Uterus (tissue), 3 donors: ENCODE measurements at regions not wholly inside any gene's neighbourhood (a gene's known extent, or its start where the extent isn't known, plus 50 kb on each side); places are given as distances from the start of the nearest gene placed in this dataset.

Source experiments
- DNase-seq, 2 donors: peaks; one replicate each; pipeline ENCODE4 v3.0.0-alpha.2; 2019 to 2020
- H3K27ac ChIP-seq, 2 donors: fragments of 200-600 bp; sonication (generic); 1 replicate in 1 of 2; 2 replicates in 1 of 2; pipeline ENCODE4 v1.5.1; 2016 to 2018
- H3K27me3 ChIP-seq, 2 donors: fragments of 200-600 bp; sonication (generic); one replicate each; pipeline ENCODE4 v1.5.1; 2018 to 2019; ENCODE audit warnings: control low read depth in 1 of 2
- H3K36me3 ChIP-seq, 2 donors: fragments of 200-600 bp; sonication (generic); one replicate each; pipeline ENCODE4 v1.5.1; 2019; ENCODE audit warnings: control low read depth in 1 of 2
- H3K4me1 ChIP-seq, 2 donors: fragments of 200-600 bp; sonication (generic); one replicate each; pipeline ENCODE4 v1.5.1; 2018 to 2019; ENCODE audit warnings: control low read depth in 1 of 2
- H3K4me3 ChIP-seq, 2 donors: fragments of 200-600 bp; sonication (generic); 1 replicate in 1 of 2; 2 replicates in 1 of 2; pipeline ENCODE4 v1.5.1; 2018 to 2019; ENCODE audit warnings: mild to moderate bottlenecking in 1 of 2
- H3K9me3 ChIP-seq, 2 donors: fragments of 200-600 bp; sonication (generic); one replicate each; pipeline ENCODE4 v1.5.1; 2019; ENCODE audit warnings: control low read depth in 1 of 2
- POLR2A ChIP-seq, 2 donors: fragments of 450-650 bp; IDR thresholded peaks; one replicate each; pipeline ENCODE4 v1.6.1; 2016; ENCODE audit warnings: antibody characterized with exemption in 2 of 2, mild to moderate bottlenecking in 1 of 2, moderate library complexity in 1 of 2
- intact Hi-C: fragments of 100-400 bp; cut with DNase I; formaldehyde crosslinking; loops from one replicate; pipeline ENCODE4 v1.15.1; 2023; ENCODE audit warnings: low total_unique reads
- TF ChIP-seq, protein P1 (sequence below), 4 experiments: fragments of 200-600 bp in 2 of 4; fragments of 450-650 bp in 2 of 4; sonication (generic) in 2 of 4; IDR thresholded peaks; one replicate each; pipeline ENCODE4 v1.5.1; 2016 to 2019; ENCODE audit warnings: antibody characterized with exemption in 4 of 4, mild to moderate bottlenecking in 2 of 4, moderate library complexity in 1 of 4
- donor health status: DM: yes; HTN: yes; CAD: no.

DNA sequence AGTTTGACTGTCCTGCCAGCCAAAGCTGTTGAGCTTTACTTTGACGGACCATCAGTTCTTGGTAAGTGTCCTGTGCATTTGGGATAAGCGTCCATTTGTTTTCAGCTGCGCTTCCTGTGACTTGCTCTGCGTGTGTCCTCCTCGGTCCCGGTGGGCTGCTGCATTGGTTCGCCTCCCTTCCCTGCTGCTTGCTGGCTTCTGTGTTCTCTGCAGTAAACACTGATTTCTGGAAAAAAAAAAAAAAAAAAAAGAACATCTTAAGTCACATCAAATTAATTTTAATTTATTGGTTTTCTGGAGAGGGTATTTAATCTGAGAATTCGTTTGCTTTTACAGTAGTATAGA lies 264.1 kb downstream of the SEC23A start:
- DNase-seq = no peak
- H3K27ac ChIP-seq = no peak overlapping the region
- no peaks in the 10 kb centered on the region for H3K36me3 ChIP-seq
- intact Hi-C loops = no loop called here
- no peaks in the 10 kb centered on the region for H3K4me1 ChIP-seq
- TF ChIP-seq, protein P1, sequence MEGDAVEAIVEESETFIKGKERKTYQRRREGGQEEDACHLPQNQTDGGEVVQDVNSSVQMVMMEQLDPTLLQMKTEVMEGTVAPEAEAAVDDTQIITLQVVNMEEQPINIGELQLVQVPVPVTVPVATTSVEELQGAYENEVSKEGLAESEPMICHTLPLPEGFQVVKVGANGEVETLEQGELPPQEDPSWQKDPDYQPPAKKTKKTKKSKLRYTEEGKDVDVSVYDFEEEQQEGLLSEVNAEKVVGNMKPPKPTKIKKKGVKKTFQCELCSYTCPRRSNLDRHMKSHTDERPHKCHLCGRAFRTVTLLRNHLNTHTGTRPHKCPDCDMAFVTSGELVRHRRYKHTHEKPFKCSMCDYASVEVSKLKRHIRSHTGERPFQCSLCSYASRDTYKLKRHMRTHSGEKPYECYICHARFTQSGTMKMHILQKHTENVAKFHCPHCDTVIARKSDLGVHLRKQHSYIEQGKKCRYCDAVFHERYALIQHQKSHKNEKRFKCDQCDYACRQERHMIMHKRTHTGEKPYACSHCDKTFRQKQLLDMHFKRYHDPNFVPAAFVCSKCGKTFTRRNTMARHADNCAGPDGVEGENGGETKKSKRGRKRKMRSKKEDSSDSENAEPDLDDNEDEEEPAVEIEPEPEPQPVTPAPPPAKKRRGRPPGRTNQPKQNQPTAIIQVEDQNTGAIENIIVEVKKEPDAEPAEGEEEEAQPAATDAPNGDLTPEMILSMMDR (IDR thresholded peaks at IDR 0.05) = no peak
- TF ChIP-seq POLR2A (IDR thresholded peaks at IDR 0.05) = no peak
- no peaks in the 10 kb centered on the region for H3K9me3 ChIP-seq
- H3K4me3 ChIP-seq = no peak overlapping the region
- H3K27me3 ChIP-seq = no peaks in the 10 kb centered on the region

DNA sequence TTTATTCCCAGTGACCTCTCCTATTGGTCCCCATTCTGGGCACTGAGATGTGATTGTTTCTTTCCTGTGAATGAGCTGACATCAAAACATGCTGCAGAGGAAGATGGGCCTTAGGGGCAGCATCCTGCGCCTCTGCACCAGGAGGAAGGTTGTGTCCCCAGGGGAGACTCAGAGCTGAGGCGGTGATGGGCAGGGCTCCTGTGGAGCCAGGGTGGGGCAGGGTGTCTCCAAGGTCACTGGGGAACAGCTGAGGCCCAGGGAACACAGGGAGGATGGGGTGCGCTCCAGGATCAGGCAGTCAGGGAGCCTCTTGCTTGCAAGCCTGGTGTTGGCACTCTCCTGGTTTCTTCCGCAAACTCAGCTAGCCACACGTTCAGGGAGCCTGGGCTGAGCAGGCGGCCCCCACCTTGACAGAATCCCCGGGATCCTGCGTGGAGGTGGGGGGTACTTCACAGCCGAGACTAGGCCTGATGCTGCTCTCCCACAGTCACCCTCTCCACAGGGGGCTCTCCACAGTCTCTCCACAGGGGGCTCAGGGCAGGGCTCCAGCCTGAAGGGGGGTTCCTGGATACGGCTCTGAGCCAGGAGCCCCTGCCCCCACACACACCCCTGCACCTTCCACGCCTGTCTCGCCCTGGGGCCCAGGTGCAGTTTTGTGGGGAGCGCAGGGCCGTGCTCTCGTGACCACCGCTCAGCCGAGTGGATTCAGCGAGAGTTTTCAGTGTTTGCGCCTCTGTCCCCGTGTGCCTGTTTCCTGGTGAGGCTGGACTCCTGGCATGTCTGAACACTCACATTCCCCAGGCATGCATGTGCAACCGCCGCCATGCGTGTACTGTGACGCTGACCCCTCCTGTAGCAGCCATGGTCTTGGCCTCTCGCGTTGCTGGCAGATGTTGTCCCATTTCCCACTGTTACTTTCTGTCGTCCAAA lies 264.7 kb downstream of the SEC23A start:
- H3K27me3 ChIP-seq = no peaks in the 10 kb centered on the region
- H3K36me3 ChIP-seq = no peaks in the 10 kb centered on the region
- no peaks in the 10 kb centered on the region for H3K9me3 ChIP-seq
- no peaks in the 10 kb centered on the region for H3K4me1 ChIP-seq
- H3K27ac ChIP-seq = no peak overlapping the region
- no peak overlapping the region for H3K4me3 ChIP-seq
- DNase-seq = no peak
- intact Hi-C loops = no loop called here
- TF ChIP-seq, protein P1 (IDR thresholded peaks at IDR 0.05) = no peak
- TF ChIP-seq POLR2A (IDR thresholded peaks at IDR 0.05) = no peak

DNA sequence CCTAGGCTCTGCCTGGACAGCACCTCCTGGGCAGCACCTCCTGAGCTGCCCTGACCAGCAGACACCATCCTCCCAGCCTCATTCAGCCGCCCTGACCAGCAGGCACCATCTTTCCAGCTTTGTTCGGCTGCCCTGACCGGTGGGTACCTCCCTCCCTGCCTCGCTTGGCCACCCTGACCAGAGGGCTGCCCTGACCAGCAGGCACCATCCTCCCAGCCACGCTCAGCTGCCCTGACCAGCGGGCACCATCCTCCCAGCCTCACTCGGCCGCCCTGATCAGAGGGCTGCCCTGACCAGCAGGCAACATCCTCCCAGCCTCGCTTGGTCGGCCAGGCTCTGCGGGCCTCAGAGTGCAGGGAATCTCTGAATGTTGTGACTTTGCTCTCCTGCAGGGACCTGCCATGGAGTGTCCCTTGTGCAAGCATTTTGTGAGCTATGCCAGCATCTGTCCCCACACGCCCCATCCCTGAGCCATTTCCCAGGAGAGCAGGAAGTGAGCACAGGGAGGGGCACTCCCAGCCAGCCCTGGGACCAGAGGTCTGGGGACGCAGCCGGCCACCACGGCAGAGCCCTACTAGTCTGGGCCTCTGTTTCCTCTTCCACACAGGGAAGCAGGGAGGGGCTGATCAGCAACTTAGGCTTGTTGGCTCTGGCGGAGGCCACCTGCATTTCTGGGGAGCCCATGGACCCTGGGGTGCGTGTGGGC lies 265.5 kb downstream of the SEC23A start:
- TF ChIP-seq POLR2A (IDR thresholded peaks at IDR 0.05) = no peak
- TF ChIP-seq, protein P1 (IDR thresholded peaks at IDR 0.05) = no peak
- no peak for DNase-seq
- H3K9me3 ChIP-seq = no peaks in the 10 kb centered on the region
- intact Hi-C loops = no loop called here
- H3K27me3 ChIP-seq = no peaks in the 10 kb centered on the region
- no peaks in the 10 kb centered on the region for H3K4me1 ChIP-seq
- H3K4me3 ChIP-seq = no peak overlapping the region
- no peaks in the 10 kb centered on the region for H3K36me3 ChIP-seq
- no peak overlapping the region for H3K27ac ChIP-seq

DNA sequence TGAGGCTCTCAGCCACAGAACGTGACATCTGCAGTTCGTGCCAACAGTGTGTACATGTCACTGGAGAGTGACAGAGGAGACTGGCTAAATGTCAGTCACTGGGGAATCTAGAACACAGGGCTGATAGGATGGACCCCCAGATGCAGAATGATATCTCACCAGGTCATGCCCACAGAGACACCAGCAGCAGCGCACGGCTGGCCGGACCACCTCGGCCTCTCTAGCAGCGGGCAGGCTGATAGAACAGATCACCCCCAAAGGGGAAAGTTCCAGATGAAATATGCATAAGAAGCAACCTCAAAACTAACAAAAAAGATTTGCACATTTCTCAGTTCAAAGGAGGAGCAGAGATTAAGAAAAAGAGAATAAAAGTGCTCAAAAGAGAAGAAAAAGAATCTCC lies 266.5 kb downstream of the SEC23A start:
- H3K36me3 ChIP-seq = no peaks in the 10 kb centered on the region
- H3K9me3 ChIP-seq = no peaks in the 10 kb centered on the region
- no peaks in the 10 kb centered on the region for H3K27me3 ChIP-seq
- TF ChIP-seq POLR2A (IDR thresholded peaks at IDR 0.05) = no peak
- TF ChIP-seq, protein P1 (IDR thresholded peaks at IDR 0.05) = no peak
- no peak for DNase-seq
- intact Hi-C loops = no loop called here
- H3K4me1 ChIP-seq = no peaks in the 10 kb centered on the region
- H3K4me3 ChIP-seq = no peak overlapping the region
- H3K27ac ChIP-seq = no peak overlapping the region

DNA sequence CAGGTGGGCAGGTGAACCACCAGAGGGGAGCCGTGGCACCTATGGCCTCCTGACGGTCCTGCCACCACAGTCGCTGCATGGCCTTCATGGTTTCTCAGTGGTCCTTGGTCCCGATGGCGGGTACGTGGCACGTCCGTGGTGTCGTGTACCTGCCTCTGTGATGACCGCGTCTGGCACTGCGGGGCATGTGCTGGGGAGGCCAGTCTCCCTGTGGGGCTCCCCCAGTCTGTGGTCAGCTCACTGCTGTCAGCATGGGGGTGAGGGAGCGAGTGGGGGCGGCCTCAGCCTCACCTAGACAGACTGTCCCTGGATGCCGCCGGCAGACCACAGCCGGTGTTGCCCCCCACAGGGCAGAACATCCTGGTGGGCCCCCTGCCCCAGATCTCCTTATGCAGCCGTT lies 267.2 kb downstream of the SEC23A start:
- Histone ChIP-seq H3K9me3 (no peaks in the 10 kb centered on the region), H3K4me3 (no peak overlapping the region), H3K36me3 (no peaks in the 10 kb centered on the region), H3K27me3 (no peaks in the 10 kb centered on the region), H3K27ac (no peak overlapping the region), H3K4me1 (no peaks in the 10 kb centered on the region)
- intact Hi-C loops = no loop called here
- TF ChIP-seq, protein P1 (IDR thresholded peaks at IDR 0.05) = no peak
- no peak for TF ChIP-seq POLR2A (IDR thresholded peaks at IDR 0.05)
- no peak for DNase-seq
